GM23248 (cell line): ENCODE measurements at regions not wholly inside any gene's neighbourhood (a gene's known extent, or its start where the extent isn't known, plus 50 kb on each side); places are given as distances from the start of the nearest gene placed in this dataset.

ENCODE experiments used
- EZH2 ChIP-seq: fragments of 200-600 bp; sonication (generic); IDR thresholded peaks from 2 replicates; pipeline ENCODE4 v1.6.1; 2018; ENCODE audit warnings: antibody characterized with exemption, mild to moderate bottlenecking; ENCODE audit not compliant: insufficient read depth, poor library complexity, severe bottlenecking
- EZH2phosphoT487 ChIP-seq: fragments of 200-600 bp; sonication (generic); IDR thresholded peaks from 2 replicates; pipeline ENCODE4 v1.6.1; 2018; ENCODE audit warnings: antibody characterized with exemption, moderate library complexity, mild to moderate bottlenecking, low read depth; ENCODE audit not compliant: insufficient read depth

DNA sequence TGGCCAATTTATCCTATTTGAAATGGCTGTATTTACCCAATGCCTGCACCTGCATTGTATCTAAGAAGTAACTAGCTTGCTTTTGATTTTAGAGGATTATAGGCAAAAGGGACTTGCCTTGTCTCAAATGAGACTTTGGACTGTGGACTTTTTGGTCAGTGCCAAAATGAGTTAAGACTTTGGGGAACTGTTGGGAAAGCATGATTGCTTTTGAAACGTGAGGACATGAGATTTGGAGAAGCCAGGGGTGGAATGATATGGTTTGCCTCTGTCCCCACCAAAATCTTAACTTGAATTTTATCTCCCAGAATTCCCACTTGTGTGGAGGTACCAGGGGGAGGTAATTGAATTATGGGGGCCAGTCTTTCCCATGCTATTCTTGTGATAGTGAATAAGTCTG lies 1505.4 kb downstream of the SI start:
- TF ChIP-seq EZH2 (no peak), EZH2phosphoT487 (no peak)
